GM18868 (cell line): ENCODE measurements at regions not wholly inside any gene's neighbourhood (a gene's known extent, or its start where the extent isn't known, plus 50 kb on each side); places are given as distances from the start of the nearest gene placed in this dataset.
"Not testable (repeated sequence)": the region's sequence is repeated elsewhere in the genome, so short reads cannot be mapped to it uniquely, and the experiment has no call there.

Experiments used
- ATAC-seq: cut with Tn5 transposase; IDR thresholded peaks from one replicate; pipeline ENCODE4 v1.9.1; 2021; ENCODE audit warnings: mild to moderate bottlenecking, moderate library complexity; ENCODE audit not compliant: unreplicated experiment

DNA sequence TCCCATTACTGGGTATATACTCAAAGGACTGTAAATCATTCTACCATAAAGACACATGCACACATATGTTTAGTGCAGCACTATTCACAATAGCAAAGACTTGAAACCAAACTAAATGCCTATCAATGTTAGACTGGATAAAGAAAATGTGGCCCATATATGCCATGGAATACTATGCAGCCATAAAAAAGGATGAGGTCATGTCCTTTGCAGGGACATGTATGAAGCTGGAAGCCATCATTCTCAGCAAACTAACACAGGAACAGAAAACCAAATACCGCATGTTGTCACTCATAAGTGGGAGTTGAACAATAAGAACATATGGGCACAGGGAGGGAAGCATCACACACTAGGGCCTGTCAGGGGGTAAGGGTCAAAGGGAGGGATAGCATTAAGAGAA, 1172.4 kb upstream of the ADGRB3 start:
- not testable (repeated sequence) for ATAC-seq

DNA sequence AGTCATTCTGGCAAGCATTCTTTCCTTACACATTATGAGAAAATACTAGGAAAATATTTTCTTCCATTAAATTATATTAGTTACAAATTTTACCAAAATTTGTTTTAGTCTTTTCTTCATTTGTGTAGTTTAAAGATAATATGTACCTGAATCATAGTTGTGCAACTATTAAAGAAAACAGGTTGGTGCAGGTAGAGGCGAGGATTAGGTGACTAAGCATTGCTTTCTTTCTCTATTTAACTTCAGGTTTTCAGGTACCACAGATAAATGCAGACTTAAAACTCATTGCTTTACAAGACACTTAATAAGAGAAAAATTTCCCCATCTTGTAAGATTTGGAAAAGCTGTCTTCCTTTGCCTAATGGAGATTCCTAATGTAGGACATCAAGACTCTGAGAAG, 1175.5 kb upstream of the ADGRB3 start:
- no peak for ATAC-seq

DNA sequence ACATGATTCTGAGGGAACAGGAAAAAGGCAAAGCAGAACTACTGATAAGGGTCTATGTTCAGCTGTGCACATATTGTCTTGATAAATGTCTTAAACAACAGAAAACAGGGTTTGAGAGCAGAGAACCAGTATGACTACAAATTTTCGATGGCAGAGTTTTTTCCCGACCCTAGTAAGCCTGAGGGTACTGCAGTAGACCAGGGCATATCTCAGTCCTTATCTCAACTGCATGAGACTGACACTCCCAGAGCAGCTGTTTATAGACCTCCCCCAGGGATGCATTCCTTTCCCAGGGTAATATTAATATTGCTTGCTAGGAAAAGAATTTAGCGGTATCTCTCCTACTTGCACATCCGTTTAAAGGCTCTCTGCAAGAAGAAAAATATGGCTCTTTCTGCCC, 1176.8 kb upstream of the ADGRB3 start:
- no peak for ATAC-seq

DNA sequence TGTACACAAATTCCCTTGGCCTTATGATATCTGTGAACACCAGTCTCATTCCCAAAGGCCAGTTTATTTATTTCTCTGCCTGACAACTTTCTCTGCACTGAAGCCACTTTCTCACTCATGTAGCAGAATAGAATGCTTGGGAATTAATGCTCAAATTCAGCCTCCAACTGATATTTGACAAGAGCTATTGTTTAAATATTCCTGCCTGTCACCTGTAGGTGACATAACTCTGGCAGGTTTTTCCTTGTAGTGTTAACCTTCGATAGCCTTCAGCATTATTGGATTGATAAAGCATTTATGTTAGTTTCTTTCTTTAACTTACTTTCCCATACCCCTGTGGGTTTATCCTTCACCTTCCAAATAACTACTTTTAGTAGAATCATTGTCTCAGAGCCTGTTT, 1183.2 kb upstream of the ADGRB3 start:
- ATAC-seq: no peak

DNA sequence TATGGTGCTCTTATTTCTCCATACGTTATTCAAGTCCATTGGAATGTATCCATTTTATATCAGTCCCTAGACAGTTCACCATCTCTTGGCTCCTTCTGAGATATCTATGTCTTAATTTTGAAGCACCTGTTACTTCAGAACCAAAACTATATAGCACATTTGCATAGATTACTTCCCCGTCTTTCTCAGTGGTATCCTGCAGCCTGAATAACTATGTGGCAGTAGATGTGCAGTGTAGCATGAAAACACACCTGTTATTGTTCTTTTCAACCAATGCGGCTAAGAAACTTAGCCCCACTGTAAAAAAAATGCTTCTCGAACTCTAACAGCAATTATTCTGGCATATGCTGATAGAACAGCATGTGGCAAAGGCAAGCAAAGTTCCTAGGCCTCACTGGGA, 1184.4 kb upstream of the ADGRB3 start:
- peak; percentile 78 for ATAC-seq

DNA sequence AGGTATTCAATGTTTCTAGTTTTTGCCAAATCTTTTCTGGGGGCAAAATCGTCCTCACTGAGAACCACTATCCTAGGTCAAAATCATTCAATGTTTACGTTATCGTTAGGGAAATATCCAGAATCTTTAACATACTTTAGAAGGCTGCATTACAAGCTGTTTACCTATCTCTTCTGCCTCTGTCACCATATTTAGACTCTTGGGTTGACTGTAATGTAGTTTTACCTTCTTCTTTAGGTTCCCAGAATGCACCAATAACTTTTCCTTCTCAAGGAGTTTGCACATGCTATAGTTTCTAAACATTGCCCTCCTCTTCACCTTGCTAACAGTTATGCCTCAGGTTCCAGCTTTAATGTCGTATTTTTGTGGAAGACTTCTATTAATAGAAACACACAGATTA, 1185.5 kb upstream of the ADGRB3 start:
- ATAC-seq: no peak

DNA sequence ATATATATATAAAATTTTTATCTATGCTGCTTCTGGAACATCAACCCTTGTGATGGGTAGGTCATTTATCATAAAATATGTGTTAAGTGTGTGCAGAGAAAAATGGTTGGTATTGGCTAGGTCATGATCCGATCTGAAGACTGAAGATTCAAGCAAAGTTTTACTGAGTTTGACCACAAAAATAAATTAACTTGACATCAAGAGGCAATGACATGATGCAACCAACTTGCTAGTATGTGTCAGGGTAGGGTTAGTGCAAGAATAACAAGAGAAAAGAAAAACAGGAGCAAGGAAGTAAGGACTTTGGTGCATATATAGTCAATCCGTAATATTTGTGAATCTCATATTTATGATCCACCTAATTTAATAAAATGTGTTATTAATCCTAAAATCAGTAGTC, 1202.0 kb upstream of the ADGRB3 start:
- no peak for ATAC-seq

DNA sequence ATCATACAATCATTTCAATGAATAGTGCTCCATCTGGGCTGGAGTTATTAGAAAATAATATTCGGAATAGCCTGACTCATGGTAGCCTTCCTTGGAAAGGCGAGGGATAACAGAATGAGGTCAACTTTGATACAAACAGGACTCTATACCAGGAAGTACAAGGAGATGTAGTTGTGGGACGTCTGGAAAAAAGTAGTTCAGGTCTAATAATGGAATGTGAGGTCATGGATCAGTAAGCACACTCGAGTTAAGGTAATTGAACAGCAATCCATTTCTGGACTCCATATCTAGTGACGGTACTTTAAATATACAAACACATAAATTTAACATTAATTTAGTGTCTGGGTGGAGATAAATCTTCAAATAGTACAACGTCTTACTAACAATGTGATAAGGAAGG, 1204.0 kb upstream of the ADGRB3 start:
- no peak for ATAC-seq

DNA sequence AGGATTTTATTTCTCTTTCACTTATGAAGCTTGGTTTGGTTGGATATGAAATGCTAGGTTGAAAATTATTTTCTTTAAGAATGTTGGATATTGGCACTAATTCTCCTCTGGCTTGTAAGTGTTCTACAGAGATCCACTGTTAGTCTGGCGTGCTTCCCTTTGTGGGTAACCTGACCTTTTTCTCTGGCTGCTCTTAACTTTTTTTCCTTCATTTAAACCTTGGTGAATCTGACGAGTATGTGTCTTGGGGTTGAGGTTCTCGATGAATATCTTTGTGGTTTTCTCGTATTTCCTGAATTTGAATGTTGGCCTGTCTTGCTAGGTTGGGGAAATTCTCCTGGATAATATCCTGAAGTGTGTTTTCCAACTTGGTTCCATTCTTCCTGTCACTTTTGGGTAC, 1208.4 kb upstream of the ADGRB3 start:
- ATAC-seq: not testable (repeated sequence)

DNA sequence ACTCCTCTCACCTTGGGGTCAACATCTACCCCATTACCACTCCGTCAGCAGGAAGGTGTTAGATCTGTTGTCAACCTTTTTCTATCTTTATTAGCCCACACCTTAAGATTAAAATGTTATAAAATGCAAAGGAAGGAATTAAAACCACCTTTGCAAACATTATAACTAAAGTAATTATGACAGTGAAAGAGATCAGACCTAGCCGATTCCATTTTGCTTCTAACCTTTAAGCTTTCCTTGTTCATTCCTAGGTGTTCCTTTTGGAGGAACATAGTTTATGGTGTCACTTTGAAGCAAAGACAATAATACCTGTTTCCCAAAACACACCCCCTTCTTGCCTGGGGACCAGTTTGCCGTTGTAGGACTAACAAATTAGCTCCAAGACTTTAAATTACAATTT, 1223.0 kb upstream of the ADGRB3 start:
- ATAC-seq: no peak

DNA sequence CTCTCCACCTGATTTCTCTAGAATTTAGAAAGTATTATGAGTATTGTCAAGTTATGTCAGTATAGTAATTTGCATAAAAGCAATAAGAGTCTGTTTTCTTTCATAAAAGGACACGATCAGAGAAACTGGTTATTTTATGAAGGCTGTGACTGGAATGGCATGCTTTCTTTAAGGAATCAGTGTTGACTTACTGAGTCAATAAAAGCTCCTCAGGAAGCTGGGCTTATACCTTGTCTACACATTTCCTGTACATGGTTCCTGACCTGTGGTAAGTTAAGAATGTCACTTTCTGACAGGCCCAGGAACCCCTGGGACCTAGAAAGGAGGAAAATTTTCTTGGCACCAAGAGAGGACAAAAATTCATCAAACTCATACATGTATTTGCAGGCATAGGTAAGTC, 1224.0 kb upstream of the ADGRB3 start:
- no peak for ATAC-seq

DNA sequence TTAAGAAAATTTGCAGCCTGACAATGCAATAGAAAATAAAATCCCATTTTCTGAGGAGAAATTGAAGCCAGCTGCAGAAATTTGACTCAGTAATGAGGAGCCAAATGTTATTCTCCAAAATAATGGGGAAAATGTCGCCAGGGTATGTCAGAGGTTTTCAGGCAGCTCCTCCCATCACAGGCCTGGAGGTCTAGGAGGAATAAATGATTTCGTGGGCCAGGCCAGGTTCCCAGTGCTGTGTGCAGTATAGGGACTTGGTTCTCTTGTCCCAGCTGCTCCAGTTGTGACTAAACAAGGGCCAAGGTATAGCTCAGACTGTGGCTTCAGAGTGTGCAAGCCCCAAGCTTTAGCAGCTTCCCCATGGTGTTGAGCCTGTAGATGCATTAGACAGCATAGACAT, 1240.8 kb upstream of the ADGRB3 start:
- no peak for ATAC-seq

DNA sequence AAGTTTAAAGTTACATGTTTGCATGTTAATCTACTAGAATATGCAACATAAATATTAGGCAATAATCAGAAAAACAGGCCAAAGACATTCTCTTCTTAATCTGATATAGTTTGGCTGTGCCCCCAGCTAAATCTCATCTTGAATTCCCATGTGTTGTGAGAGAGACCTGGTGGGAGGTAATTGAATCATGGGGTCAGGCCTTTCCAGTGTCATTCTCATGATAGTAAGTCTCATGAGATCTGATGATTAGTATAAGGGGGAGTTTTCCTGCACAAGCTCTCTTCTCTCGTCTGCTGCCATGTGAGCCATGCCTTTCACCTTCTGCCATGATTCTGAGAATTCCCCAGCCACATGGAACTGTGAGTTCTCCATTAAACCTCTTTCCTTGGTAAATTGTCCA, 1241.7 kb upstream of the ADGRB3 start:
- no peak for ATAC-seq

DNA sequence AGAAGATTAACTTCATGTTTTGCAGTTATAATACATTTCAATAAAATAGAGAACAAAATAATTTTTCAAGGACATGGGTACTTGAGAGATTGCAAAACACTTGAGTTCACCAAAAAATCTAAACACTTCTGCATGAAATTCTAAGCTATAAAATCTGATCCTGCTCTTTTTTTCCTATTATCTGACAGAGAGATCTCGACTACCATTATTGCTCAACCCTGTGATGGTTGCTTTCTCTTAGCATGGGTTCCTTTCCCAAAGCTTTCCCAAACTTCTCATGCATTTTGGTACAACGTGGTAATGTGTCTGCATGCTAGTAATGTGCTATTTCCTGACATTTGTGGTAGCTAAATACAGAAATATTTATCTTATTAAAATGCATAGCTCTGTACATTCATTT, 1243.1 kb upstream of the ADGRB3 start:
- ATAC-seq: no peak

DNA sequence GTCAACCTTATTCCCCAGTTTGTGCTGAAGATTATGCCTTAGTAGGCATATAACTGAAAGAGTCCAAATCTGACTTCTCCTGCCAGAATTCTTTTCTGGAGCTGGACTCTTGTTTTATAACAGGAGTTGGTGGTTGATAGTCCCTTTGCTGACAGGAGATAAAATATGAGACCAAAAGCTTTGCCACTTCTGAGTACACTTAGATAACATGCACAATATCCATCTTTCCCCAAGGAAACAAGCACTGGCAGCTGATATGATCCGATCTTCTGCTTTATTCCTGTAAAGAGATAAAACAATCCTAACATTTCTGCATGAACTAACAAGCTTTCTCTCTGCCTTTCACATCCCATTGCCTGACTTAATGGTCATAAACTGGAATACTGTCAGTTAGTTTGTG, 1265.4 kb upstream of the ADGRB3 start:
- no peak for ATAC-seq

DNA sequence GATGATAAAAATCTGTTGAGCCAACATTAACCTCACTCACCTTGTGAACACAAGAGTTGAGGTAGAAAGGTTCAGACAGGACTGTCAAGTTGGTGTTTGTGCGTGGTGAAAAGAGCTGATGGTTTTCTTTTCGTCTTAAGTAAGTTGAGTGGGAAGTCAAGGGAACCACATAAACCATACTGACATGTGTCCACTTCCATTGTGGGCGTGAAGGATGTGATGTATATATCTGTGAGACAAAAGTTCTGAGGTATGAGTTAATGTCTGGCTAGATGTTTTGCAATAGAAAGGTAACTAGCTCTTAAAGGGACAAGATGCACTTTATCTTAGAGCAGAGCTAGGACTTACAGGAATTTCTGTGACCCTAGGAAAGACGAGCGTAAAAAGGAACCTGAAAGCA, 1272.1 kb upstream of the ADGRB3 start:
- no peak for ATAC-seq

DNA sequence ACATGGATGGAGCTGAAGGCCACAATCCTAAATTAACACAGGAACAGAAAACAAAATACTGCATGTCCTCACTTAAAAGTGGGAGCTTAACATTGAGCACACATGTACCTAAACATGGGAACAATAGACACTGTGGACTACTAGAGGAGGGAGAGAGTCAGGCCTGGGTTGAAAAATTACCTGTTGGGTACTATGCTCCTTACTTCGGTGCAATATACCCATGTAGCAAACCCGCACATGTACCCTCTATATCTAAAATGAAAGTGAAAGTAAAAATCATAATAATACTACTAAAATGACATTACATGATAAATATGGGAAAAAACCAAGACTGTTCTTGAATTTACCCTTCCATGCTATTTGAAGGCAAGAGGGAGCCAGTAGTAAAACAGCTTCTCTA, 1273.8 kb upstream of the ADGRB3 start:
- ATAC-seq: peak; percentile 41

DNA sequence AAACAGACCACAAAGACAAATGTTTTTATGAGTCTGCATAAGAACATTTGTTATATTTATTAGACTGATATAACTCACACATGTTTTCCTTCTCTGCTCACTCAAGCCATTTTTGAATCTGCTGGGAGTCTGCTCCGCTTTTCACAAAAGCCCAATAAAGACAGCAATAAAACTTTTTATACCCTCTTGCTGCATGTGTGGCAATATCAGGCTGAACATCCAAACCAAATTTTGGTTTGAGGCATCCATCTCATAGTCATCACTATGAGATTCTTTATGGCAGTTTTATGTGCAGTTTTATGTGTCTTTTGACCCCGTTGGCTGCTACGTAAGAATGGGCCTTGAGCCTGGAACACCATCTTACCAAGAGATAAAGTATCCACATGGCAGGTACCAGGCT, 1276.8 kb upstream of the ADGRB3 start:
- no peak for ATAC-seq

DNA sequence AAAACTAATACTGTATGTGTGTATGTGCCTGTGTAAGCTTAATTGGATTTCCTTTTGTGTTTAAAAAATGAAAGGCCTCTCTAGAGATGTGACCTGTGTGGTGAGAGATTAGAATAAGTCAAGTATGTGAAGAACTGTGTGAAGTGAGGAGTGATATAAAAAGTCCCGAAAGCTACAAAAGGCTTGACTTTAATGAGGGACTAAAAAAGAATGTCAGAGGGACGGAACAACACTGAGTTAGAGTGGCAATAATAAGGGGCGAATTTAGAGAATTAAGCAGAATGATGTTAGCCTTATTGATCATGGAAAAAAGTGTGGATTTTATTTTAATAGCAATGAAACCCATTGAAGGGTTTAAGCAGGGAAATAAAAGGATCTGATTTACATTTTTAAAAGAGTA, 1281.2 kb upstream of the ADGRB3 start:
- ATAC-seq: no peak

DNA sequence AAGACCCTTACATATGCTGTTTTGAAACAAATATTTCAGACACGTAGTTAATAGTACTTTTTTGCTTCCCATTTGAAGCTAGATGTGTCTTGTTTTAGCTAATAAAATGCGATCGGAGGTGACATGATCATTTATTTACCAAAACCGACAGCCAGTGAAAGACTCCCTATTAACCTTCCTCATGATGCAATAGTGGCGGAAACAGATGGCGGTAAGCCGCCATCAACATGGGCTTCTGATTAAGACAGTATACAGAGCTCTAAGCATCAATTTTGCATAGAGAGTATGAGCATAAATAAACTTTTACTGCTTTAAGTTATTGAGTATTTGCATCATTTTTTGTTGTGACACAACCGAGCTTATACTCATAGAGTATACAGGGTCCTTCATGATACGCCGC, 1282.4 kb upstream of the ADGRB3 start:
- ATAC-seq: no peak

DNA sequence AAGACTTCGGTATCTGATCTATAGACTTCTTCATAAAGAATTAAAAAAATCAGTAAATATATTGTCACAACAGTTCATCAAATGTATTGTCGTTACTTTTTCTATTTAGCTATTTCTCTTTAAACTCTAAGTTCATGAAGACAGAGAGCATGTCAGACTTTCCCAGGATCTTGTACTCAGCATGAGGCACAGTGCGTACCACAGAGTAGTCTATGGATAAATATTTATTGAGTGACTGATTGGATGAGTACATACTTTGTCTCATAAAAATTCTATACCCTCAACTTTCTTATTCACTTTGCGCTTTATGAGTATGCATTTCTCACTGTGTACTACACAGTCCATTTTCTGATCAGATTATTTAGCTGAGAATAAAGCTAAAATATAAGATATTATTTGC, 1284.4 kb upstream of the ADGRB3 start:
- no peak for ATAC-seq

DNA sequence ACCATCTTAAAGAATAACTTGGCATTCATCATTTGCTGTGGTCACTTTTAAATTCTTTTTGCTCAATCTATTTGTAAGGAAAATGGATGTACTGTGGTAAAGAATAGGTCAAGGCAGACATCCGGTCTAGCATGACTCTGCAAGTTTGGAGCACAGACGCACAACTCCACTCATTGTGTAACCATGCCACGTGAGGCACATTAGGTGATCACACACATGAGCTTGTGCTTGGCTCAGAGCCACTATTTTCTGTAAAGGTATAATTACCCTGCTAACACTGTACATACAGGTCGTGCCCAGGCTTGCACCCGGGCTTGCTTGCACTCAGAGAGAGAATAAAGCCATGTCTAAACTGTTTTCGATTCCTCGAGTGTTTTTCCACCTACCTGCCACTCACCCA, 1289.1 kb upstream of the ADGRB3 start:
- ATAC-seq: no peak

DNA sequence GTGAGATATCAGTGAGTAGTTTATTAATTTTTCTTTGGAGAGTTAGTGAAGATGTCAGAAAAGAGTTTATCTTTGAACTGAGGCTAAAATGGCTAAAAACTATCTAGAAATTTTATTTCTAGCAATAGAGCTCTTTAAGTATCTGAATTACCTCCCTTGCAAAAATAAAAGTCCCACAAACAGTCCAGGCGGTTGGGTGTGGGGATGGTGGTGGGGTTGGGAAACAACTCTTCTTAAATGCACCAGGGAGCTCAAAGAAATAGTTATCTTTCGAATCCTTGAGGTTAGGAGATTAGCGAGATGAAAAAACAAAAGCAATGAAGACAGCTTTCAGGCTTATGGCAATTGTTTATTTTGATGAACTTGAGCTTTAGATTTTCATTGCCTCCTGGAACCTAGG, 1299.1 kb upstream of the ADGRB3 start:
- no peak for ATAC-seq

DNA sequence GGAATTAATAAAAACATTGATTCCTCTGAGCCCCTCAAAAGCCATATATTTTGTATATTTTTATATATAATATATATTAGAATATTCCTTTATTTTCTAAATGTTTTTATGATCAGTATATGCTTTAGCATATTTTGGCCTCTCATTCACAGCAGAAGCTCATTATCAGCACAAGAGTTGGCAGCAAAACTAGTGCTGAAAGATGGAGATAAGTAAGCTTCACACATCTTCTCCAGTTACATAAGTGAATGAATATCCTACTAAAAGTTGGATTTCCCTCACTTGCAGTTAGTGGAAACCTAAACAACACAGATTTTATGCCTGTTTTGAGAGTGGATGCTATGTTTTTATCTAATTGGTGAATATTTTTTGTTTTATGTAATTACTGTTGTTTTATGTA, 1303.8 kb upstream of the ADGRB3 start:
- no peak for ATAC-seq
